Loucy (cell line): ENCODE measurements at regions not wholly inside any gene's neighbourhood (a gene's known extent, or its start where the extent isn't known, plus 50 kb on each side); places are given as distances from the start of the nearest gene placed in this dataset.

Experiments
- CTCF ChIP-seq: fragments of 200-600 bp; sonication (generic); conservative IDR thresholded peaks from 2 replicates; pipeline ENCODE4 v1.5.1; 2014; ENCODE audit warnings: mild to moderate bottlenecking, antibody characterized with exemption, low read length
- EZH2phosphoT487 ChIP-seq: fragments of 200-600 bp; IDR thresholded peaks from 2 replicates; pipeline ENCODE4 v1.6.1; 2018; ENCODE audit warnings: antibody characterized with exemption, mild to moderate bottlenecking, moderate library complexity, borderline replicate concordance

GRCh38 chr6:67369679-67370078 is 1265.4 kb upstream of the ADGRB3 start:
- no peak for TF ChIP-seq CTCF
- no peak for TF ChIP-seq EZH2phosphoT487
